ENCODE measurements at regions not wholly inside any gene's neighbourhood (a gene's known extent, or its start where the extent isn't known, plus 50 kb on each side); places are given as distances from the start of the nearest gene placed in this dataset.

- TF ChIP-seq, protein P1, sequence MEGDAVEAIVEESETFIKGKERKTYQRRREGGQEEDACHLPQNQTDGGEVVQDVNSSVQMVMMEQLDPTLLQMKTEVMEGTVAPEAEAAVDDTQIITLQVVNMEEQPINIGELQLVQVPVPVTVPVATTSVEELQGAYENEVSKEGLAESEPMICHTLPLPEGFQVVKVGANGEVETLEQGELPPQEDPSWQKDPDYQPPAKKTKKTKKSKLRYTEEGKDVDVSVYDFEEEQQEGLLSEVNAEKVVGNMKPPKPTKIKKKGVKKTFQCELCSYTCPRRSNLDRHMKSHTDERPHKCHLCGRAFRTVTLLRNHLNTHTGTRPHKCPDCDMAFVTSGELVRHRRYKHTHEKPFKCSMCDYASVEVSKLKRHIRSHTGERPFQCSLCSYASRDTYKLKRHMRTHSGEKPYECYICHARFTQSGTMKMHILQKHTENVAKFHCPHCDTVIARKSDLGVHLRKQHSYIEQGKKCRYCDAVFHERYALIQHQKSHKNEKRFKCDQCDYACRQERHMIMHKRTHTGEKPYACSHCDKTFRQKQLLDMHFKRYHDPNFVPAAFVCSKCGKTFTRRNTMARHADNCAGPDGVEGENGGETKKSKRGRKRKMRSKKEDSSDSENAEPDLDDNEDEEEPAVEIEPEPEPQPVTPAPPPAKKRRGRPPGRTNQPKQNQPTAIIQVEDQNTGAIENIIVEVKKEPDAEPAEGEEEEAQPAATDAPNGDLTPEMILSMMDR (IDR thresholded peaks at IDR 0.05; ENCODE audit: insufficient read depth, low read length) = no peak
- no peak overlapping the region for H3K4me3 ChIP-seq (ENCODE audit: low read depth, low read length)
- no peak for DNase-seq (ENCODE audit: low read depth)
Observed at GRCh38 chr5:162466011-162466410, 398.4 kb downstream of the GABRG2 start.

DNA sequence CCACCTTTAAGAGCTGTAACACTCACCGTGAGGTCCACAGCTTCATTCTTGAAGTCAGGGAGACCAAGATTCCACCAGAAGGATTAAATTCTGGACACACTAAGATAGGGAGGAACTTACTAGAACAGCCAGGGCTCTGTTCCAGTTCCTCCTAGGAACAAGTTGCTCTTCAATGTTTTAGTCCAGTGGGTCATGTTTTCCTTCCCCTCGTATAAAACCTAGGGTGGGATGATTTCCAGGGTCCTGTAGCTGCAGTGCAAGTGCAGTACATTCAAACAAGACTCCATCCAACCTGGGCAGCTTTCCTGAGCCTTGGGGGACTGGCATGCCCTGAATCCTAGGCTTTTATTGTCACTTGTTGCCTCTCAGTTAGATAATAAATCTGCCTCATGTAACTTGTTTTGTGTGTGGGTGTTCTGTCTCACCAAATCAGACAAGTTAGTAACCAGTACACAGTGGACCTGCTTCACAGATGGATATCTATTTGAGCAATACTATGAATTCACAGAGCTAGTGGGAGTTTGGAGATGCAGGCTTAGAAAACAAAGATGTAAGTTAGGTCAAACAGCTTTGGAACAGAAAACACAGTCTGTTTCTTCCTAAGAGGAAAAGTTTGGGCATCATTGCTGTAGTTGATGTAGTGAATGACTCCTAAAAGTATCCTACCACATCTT is 405.6 kb downstream of the GABRG2 start:
- TF ChIP-seq, protein P1 (IDR thresholded peaks at IDR 0.05; ENCODE audit: insufficient read depth, low read length) = no peak
- no peak for DNase-seq (ENCODE audit: low read depth)
- no peak overlapping the region for H3K4me3 ChIP-seq (ENCODE audit: low read depth, low read length)

DNA sequence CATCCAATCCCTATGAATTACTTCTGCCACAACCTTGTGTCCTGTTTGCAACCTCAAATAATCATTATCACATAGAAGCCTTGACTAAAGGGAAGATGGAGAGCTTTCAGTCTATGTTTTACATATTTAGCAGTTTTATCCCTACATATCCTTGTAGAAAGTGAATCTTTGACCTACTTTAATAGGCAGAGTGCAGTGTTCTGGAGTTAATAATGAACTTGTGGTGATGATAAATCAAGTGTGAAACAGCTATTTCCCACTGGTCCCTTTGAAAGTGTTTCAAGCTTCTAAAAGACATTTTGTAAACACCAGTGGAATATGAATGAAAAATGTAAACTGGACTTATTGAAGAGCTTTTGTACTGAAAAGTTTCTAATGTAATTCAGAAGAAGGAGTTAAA is 406.7 kb downstream of the GABRG2 start:
- TF ChIP-seq, protein P1 (IDR thresholded peaks at IDR 0.05; ENCODE audit: insufficient read depth, low read length) = no peak
- H3K4me3 ChIP-seq (ENCODE audit: low read depth, low read length) = no peak overlapping the region
- no peak for DNase-seq (ENCODE audit: low read depth)

GRCh38 chr5:162484095-162484494 is 416.5 kb downstream of the GABRG2 start:
- no peak overlapping the region for H3K4me3 ChIP-seq (ENCODE audit: low read depth, low read length)
- TF ChIP-seq, protein P1 (IDR thresholded peaks at IDR 0.05; ENCODE audit: insufficient read depth, low read length) = no peak
- no peak for DNase-seq (ENCODE audit: low read depth)

GRCh38 chr5:162484986-162485385 is 417.4 kb downstream of the GABRG2 start:
- TF ChIP-seq, protein P1 (IDR thresholded peaks at IDR 0.05; ENCODE audit: insufficient read depth, low read length) = no peak
- DNase-seq (ENCODE audit: low read depth) = no peak
- no peak overlapping the region for H3K4me3 ChIP-seq (ENCODE audit: low read depth, low read length)

DNA sequence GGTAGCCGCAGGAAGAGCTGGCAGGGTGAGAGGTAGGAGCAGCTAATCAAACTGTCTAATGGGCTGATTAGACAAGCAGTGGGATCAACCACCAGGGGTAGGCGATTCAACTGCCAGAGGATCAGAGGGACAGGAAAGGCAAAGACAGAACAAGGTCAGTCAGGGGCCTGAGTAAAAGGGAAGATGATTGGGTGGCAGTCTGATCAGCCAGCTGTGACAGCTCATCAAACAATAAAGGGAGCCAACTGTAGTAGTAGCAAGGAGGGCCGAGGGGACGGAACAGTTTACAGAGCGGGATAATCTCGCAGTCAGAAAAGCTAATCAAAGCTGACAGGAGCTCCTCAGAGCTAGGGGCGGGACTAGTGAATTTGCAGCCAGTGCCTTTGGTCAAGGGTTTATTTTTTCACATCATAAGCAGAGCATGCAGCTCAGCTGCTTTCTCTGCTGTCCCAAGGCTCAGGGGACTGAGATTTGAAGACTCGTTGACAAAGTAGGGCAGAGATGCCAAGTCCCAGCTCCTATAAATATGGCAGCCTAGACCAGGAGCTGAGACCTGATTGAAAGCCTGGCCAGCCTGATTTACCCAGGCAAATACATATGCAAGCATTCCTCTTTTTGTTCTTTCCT is 418.2 kb downstream of the GABRG2 start:
- no peak overlapping the region for H3K4me3 ChIP-seq (ENCODE audit: low read depth, low read length)
- DNase-seq (ENCODE audit: low read depth) = no peak
- TF ChIP-seq, protein P1 (IDR thresholded peaks at IDR 0.05; ENCODE audit: insufficient read depth, low read length) = no peak
